ENCODE measurements at regions not wholly inside any gene's neighbourhood (a gene's known extent, or its start where the extent isn't known, plus 50 kb on each side); places are given as distances from the start of the nearest gene placed in this dataset.

DNA sequence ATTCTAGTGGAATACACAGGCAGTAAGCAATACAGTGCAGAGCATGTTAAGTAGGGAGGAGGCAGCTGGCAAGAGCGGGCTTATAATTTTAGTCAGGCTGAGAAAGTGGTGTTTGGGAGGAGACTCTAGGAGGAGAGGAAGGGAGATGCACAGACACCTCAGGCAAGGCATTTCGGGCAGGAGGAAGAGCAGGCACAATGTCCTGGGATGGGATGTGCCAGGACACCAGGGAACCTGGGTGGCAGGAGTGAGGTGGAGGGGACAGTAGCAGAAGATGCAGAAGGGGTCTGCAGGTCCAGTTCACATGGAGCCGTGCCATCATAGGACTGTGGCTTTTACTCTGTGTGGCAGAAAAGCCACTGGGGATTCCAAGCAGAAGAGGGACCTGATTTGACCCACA lies 143.7 kb upstream of the FSTL4 start:
- TF ChIP-seq, protein P1, sequence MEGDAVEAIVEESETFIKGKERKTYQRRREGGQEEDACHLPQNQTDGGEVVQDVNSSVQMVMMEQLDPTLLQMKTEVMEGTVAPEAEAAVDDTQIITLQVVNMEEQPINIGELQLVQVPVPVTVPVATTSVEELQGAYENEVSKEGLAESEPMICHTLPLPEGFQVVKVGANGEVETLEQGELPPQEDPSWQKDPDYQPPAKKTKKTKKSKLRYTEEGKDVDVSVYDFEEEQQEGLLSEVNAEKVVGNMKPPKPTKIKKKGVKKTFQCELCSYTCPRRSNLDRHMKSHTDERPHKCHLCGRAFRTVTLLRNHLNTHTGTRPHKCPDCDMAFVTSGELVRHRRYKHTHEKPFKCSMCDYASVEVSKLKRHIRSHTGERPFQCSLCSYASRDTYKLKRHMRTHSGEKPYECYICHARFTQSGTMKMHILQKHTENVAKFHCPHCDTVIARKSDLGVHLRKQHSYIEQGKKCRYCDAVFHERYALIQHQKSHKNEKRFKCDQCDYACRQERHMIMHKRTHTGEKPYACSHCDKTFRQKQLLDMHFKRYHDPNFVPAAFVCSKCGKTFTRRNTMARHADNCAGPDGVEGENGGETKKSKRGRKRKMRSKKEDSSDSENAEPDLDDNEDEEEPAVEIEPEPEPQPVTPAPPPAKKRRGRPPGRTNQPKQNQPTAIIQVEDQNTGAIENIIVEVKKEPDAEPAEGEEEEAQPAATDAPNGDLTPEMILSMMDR (IDR thresholded peaks at IDR 0.05): no peak
- DNase-seq (no peak), ATAC-seq (no peak)
- no peak overlapping the region for H3K27ac ChIP-seq
- no peaks in the 10 kb centered on the region for H3K36me3 ChIP-seq
- no peaks in the 10 kb centered on the region for H3K9me3 ChIP-seq
- intact Hi-C loops (cut with DNase I): no loop called here
- no peaks in the 10 kb centered on the region for H3K4me1 ChIP-seq
- no peak overlapping the region for H3K4me3 ChIP-seq
- peaks cover 8% of the 10 kb centered on the region for H3K27me3 ChIP-seq

DNA sequence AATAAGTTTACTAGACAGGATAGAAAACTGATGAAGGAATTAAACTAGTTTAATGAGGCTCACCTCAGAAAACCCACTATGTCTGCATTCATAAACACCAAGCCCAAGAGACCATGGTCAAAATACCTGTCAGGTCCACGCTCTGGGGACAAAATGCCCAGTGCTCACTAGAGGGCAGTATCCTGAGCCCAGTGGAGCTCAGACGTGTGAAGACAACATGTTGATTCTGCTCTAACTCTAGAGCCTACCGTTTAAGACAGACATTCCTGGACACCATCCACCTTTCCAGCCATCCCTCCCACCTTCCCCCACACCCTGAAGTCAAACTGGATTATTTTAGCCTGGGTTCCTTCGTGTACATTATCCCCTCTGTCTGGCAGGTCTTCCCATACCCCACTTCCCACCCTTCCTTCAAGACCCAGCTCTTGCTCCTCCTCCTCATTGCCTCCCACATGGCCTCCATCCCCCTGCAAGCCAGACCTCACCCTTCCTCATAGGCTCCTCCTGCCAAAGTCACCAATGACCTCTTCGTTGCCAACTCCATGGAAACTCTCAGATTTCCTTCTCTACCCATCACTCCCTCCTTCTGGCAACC lies 142.3 kb upstream of the FSTL4 start:
- Histone ChIP-seq H3K27me3 (peaks cover 8% of the 10 kb centered on the region), H3K4me1 (no peaks in the 10 kb centered on the region), H3K27ac (no peak overlapping the region), H3K36me3 (no peaks in the 10 kb centered on the region), H3K9me3 (no peaks in the 10 kb centered on the region), H3K4me3 (no peak overlapping the region)
- TF ChIP-seq, protein P1 (IDR thresholded peaks at IDR 0.05): peak; percentile 59
- intact Hi-C loops (cut with DNase I): no loop called here
- DNase-seq: no peak
- peak; percentile 85 for ATAC-seq

DNA sequence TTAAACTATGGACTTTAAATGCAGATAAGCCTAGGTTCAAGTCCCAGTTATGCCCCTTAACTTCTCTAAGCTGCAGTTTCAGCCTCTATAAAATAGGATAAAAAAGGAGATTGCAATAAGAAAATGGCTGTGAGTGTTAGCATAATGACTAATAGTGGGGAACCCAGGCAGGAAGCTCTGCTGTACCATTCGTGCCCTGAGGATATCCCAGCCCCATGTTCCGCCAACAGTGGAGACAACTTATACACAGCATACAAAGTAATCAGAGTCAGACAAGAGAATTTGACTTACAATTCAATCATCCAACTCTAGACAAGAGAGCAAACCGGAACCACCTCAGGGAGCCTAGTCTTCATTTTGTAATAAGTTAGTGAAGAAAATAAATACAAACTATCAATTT lies 141.5 kb upstream of the FSTL4 start:
- H3K4me1 ChIP-seq: no peaks in the 10 kb centered on the region
- H3K4me3 ChIP-seq: no peak overlapping the region
- TF ChIP-seq, protein P1 (IDR thresholded peaks at IDR 0.05): no peak
- ATAC-seq (no peak), DNase-seq (no peak)
- no peak overlapping the region for H3K27ac ChIP-seq
- H3K36me3 ChIP-seq: no peaks in the 10 kb centered on the region
- intact Hi-C loops (cut with DNase I): no loop called here
- no peaks in the 10 kb centered on the region for H3K9me3 ChIP-seq
- peaks cover 8% of the 10 kb centered on the region for H3K27me3 ChIP-seq

DNA sequence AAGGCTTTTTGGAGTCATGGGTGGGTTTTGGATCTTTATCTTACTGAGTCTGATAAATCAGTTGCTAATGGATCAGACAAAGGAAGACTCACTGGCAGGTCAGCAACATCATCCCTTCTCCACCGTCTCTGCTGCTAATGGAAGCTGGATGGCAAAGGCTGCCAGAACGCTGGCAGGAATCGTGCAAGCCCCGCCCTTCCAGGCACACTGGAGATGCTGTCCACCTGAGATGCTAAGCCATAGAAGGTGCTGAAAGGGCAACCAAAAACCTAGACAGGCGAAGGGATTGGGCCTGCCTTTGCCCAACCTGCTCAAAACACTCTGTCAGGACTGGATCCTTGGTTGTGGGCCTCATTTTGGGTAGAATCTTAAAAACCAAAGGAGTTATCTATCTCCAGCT lies 139.5 kb upstream of the FSTL4 start:
- H3K4me1 ChIP-seq: no peaks in the 10 kb centered on the region
- DNase-seq (no peak), ATAC-seq (no peak)
- no peaks in the 10 kb centered on the region for H3K36me3 ChIP-seq
- no peaks in the 10 kb centered on the region for H3K9me3 ChIP-seq
- H3K4me3 ChIP-seq: no peak overlapping the region
- no peak overlapping the region for H3K27ac ChIP-seq
- intact Hi-C loops (cut with DNase I): no loop called here
- TF ChIP-seq, protein P1 (IDR thresholded peaks at IDR 0.05): no peak
- H3K27me3 ChIP-seq: peaks cover 8% of the 10 kb centered on the region

DNA sequence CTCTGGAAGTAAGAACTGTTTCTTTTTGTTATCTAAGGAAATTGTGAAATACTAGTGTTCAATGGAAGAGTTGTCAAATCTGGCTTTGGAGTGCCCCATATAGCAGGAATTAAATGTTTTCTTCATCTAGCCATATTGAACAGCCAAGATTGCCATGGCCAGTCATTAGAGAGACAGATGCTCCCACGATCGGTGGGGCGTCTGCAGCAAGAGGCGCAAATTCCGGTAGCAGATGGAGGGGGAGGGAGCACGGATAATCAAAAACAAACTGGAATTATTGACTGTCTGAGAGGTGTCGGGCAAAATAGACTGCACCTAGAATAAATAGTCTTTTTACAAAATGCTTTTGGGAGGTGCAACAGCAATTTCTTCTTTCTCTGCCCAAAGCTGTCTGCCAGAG lies 139.1 kb upstream of the FSTL4 start:
- intact Hi-C loops (cut with DNase I): no loop called here
- H3K4me3 ChIP-seq: no peak overlapping the region
- TF ChIP-seq, protein P1 (IDR thresholded peaks at IDR 0.05): no peak
- ATAC-seq: no peak
- no peaks in the 10 kb centered on the region for H3K9me3 ChIP-seq
- peaks cover 8% of the 10 kb centered on the region for H3K27me3 ChIP-seq
- H3K4me1 ChIP-seq: no peaks in the 10 kb centered on the region
- no peak for DNase-seq
- H3K27ac ChIP-seq: no peak overlapping the region
- no peaks in the 10 kb centered on the region for H3K36me3 ChIP-seq

DNA sequence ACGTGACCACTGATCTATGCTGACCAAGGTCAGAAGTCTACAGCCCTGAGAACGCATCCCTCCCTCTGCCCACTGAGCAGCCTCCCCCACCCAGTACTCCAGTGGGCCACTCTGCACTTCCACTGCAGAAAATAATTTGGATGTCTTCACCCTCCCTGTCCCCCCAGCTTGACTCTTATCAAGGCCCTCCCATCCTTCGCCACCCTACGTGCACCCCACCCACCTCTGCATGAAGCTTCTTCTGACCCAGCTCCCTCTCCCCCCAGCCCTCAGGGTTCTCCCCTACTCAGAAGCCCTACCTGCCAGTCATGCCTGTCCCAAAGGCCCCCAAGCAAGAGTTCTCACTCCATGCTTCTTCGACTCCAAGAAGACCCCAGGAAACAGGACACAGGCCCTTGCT lies 138.5 kb upstream of the FSTL4 start:
- Histone ChIP-seq H3K27me3 (peaks cover 2% of the 10 kb centered on the region), H3K4me1 (no peaks in the 10 kb centered on the region), H3K4me3 (no peak overlapping the region), H3K27ac (no peak overlapping the region), H3K36me3 (no peaks in the 10 kb centered on the region), H3K9me3 (no peaks in the 10 kb centered on the region)
- TF ChIP-seq, protein P1 (IDR thresholded peaks at IDR 0.05): no peak
- intact Hi-C loops (cut with DNase I): no loop called here
- ATAC-seq: peak; percentile 14
- no peak for DNase-seq

Measured in upper lobe of right lung (tissue), 1 donor.